Lower leg skin (tissue), 3 donors: ENCODE measurements at regions not wholly inside any gene's neighbourhood (a gene's known extent, or its start where the extent isn't known, plus 50 kb on each side); places are given as distances from the start of the nearest gene placed in this dataset.

Experiments
- POLR2A ChIP-seq, 2 donors: fragments of 450-650 bp; IDR thresholded peaks; one replicate each; pipeline ENCODE4 v1.6.1; 2016 to 2017; ENCODE audit warnings: antibody characterized with exemption in 2 of 2, mild to moderate bottlenecking in 1 of 2, moderate library complexity in 1 of 2
- TF ChIP-seq, protein P1 (sequence below), 3 donors: fragments of 450-650 bp; IDR thresholded peaks; one replicate each; pipeline ENCODE4 v1.5.1; 2016; ENCODE audit warnings: antibody characterized with exemption in 3 of 3, mild to moderate bottlenecking in 3 of 3, moderate library complexity in 2 of 3

DNA sequence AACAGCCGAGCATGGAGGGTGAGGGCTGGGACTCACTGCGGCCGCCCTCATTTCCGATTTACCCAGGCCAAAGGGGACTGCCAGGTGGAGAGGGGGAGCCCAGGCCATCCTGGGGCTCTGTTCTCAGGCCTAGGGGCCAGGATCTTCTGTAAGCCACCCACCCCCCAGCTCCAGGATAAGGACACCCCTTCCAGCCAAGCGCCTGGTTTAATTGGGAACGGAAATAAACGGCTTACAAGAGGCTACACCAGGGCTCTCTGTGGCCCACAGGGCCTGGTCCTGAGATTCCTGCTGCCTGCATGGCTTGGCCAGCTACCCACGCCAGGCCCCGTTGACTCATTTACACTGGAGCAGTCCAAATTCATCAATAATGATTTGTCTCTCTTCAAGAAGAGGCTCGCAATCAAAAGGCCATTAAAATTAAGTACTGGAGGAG, 68.1 kb upstream of the TOP1 start:
- TF ChIP-seq, protein P1, sequence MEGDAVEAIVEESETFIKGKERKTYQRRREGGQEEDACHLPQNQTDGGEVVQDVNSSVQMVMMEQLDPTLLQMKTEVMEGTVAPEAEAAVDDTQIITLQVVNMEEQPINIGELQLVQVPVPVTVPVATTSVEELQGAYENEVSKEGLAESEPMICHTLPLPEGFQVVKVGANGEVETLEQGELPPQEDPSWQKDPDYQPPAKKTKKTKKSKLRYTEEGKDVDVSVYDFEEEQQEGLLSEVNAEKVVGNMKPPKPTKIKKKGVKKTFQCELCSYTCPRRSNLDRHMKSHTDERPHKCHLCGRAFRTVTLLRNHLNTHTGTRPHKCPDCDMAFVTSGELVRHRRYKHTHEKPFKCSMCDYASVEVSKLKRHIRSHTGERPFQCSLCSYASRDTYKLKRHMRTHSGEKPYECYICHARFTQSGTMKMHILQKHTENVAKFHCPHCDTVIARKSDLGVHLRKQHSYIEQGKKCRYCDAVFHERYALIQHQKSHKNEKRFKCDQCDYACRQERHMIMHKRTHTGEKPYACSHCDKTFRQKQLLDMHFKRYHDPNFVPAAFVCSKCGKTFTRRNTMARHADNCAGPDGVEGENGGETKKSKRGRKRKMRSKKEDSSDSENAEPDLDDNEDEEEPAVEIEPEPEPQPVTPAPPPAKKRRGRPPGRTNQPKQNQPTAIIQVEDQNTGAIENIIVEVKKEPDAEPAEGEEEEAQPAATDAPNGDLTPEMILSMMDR (IDR thresholded peaks at IDR 0.05), result no peak
- no peak for TF ChIP-seq POLR2A (IDR thresholded peaks at IDR 0.05)
